ENCODE measurements at regions not wholly inside any gene's neighbourhood (a gene's known extent, or its start where the extent isn't known, plus 50 kb on each side); places are given as distances from the start of the nearest gene placed in this dataset.

- no peak overlapping the region for H3K27ac ChIP-seq (ENCODE audit: low read depth, low read length)
- no peak overlapping the region for H3K9ac ChIP-seq (ENCODE audit: low read length)
- no peaks in the 10 kb centered on the region for H3K36me3 ChIP-seq (ENCODE audit: control insufficient read depth in 1 of 2, insufficient read depth in 2 of 2, low read length in 2 of 2)
- TF ChIP-seq ATF3 (IDR thresholded peaks at IDR 0.05) (no peak), SRF (IDR thresholded peaks at IDR 0.05; ENCODE audit: low read depth) (no peak), CTCF (IDR thresholded peaks at IDR 0.05 in 2 of 3, conservative IDR thresholded peaks at IDR 0.05 in 1 of 3; ENCODE audit: borderline replicate concordance in 1 of 3, insufficient read depth in 1 of 3, low read depth in 2 of 3, low read length in 2 of 3) (no peak)
- no peaks in the 10 kb centered on the region for H3K4me1 ChIP-seq (ENCODE audit: control insufficient read depth in 1 of 2, insufficient read depth in 2 of 2, low read length in 2 of 2)
- H3K27me3 ChIP-seq (ENCODE audit: insufficient read depth, low read length): peaks cover 24% of the 10 kb centered on the region
- RAD21 ChIA-PET (ENCODE audit: low non-redundant PET in 1 of 2, low total read pairs in 2 of 2, uncharacterized antibody in 2 of 2, unreplicated experiment in 2 of 2): no interaction called here
- POLR2A ChIA-PET: no interaction called here
- H3K9me2 ChIP-seq (ENCODE audit: insufficient read depth): no peaks in the 10 kb centered on the region
- CTCF ChIA-PET: no interaction called here
- ATAC-seq (no peak), DNase-seq (ENCODE audit: low read depth, low spot score) (no peak)
- H3K4me2 ChIP-seq (ENCODE audit: low read length): no peak overlapping the region
- intact Hi-C loops (cut with micrococcal nuclease): no loop called here
- BruUV-seq (replicated peaks): no TSS peak
- no peak overlapping the region for H2AFZ ChIP-seq (ENCODE audit: low read depth, low read length, poor library complexity, severe bottlenecking)
- H3K4me3 ChIP-seq (replicated peaks in 1 of 2; ENCODE audit: low read depth in 1 of 2, low read length in 2 of 2): no peak overlapping the region
- no peaks in the 10 kb centered on the region for H3K9me3 ChIP-seq (ENCODE audit: control insufficient read depth in 1 of 2, insufficient read depth in 1 of 2, low read depth in 1 of 2, low read length in 2 of 2)
- H3K79me2 ChIP-seq (ENCODE audit: insufficient read depth, low read length): no peaks in the 10 kb centered on the region
- H4K20me1 ChIP-seq (ENCODE audit: insufficient read depth): no peaks in the 10 kb centered on the region
Observed at GRCh38 chr9:87276851-87277261, 220.8 kb upstream of the DAPK1 start.

GRCh38 chr9:87277346-87277745, 220.3 kb upstream of the DAPK1 start:
- no peak for ATAC-seq
- Histone ChIP-seq H3K27ac (ENCODE audit: low read depth, low read length) (no peak overlapping the region), H2AFZ (ENCODE audit: low read depth, low read length, poor library complexity, severe bottlenecking) (no peak overlapping the region), H3K4me3 (replicated peaks in 1 of 2; ENCODE audit: low read depth in 1 of 2, low read length in 2 of 2) (no peak overlapping the region), H3K9me3 (ENCODE audit: control insufficient read depth in 1 of 2, insufficient read depth in 1 of 2, low read depth in 1 of 2, low read length in 2 of 2) (no peaks in the 10 kb centered on the region), H3K27me3 (ENCODE audit: insufficient read depth, low read length) (peaks cover 20% of the 10 kb centered on the region), H3K4me1 (ENCODE audit: control insufficient read depth in 1 of 2, insufficient read depth in 2 of 2, low read length in 2 of 2) (no peaks in the 10 kb centered on the region), H3K9ac (ENCODE audit: low read length) (no peak overlapping the region), H3K9me2 (ENCODE audit: insufficient read depth) (no peaks in the 10 kb centered on the region), H3K79me2 (ENCODE audit: insufficient read depth, low read length) (no peaks in the 10 kb centered on the region), H4K20me1 (ENCODE audit: insufficient read depth) (no peaks in the 10 kb centered on the region), H3K36me3 (ENCODE audit: control insufficient read depth in 1 of 2, insufficient read depth in 2 of 2, low read length in 2 of 2) (no peaks in the 10 kb centered on the region), H3K4me2 (ENCODE audit: low read length) (no peak overlapping the region)
- ChIA-PET RAD21 (ENCODE audit: low non-redundant PET in 1 of 2, low total read pairs in 2 of 2, uncharacterized antibody in 2 of 2, unreplicated experiment in 2 of 2) (no interaction called here), POLR2A (no interaction called here), CTCF (no interaction called here)
- BruUV-seq (replicated peaks): no TSS peak
- no peak for DNase-seq (ENCODE audit: low read depth, low spot score)
- intact Hi-C loops (cut with micrococcal nuclease): no loop called here
- TF ChIP-seq TCF7L2 (IDR thresholded peaks at IDR 0.05; ENCODE audit: borderline replicate concordance, extremely low read depth, insufficient read depth, insufficient read length) (no peak), MAX (IDR thresholded peaks at IDR 0.05) (no peak), ELF1 (IDR thresholded peaks at IDR 0.05; ENCODE audit: borderline replicate concordance, low read depth) (no peak), FOSL1 (IDR thresholded peaks at IDR 0.05; ENCODE audit: low read depth) (no peak), CBX3 (IDR thresholded peaks at IDR 0.05; ENCODE audit: low read depth) (no peak), SRF (IDR thresholded peaks at IDR 0.05; ENCODE audit: low read depth) (no peak), EZH2phosphoT487 (IDR thresholded peaks at IDR 0.05; ENCODE audit: borderline replicate concordance) (no peak), REST (IDR thresholded peaks at IDR 0.05; ENCODE audit: low read depth) (no peak), ZBTB33 (IDR thresholded peaks at IDR 0.05; ENCODE audit: extremely low read depth, insufficient replicate concordance, low read length) (no peak), YY1 (IDR thresholded peaks at IDR 0.05; ENCODE audit: extremely low read depth, insufficient replicate concordance, low read depth, low read length) (no peak)

All from HCT116 (cell line).